HCT116 (cell line): ENCODE measurements at regions not wholly inside any gene's neighbourhood (a gene's known extent, or its start where the extent isn't known, plus 50 kb on each side); places are given as distances from the start of the nearest gene placed in this dataset.

ENCODE experiments used
- ATAC-seq: fragments of 200-7000 bp; cut with Tn5 transposase; 2 replicates; pipeline ENCODE4 v1.9.1; 2020; ENCODE audit warnings: mild to moderate bottlenecking, moderate library complexity
- BruUV-seq: library from RNA; stranded (reverse); fragments of 400-500 nt; replicated peaks from 2 replicates; lab custom pipeline; 2021; lab: Mats Ljungman, UMichigan
- CTCF ChIA-PET: fragments of 300-600 bp; sonication (Branson Sonifier 250); formaldehyde crosslinking; loops from one replicate; lab custom pipeline; 2021; ENCODE audit warnings: antibody characterized with exemption; lab: Charles Lee
- POLR2A ChIA-PET: fragments of 300-600, 350-600 bp; sonication (Branson Sonifier 250); formaldehyde crosslinking; loops from one replicate; lab custom pipeline; 2021; ENCODE audit warnings: antibody characterized with exemption; lab: Charles Lee
- RAD21 ChIA-PET, 2 experiments: fragments of 300-600 bp; sonication (Branson Sonifier 250); formaldehyde crosslinking; loops; one replicate each; lab custom pipeline; 2023; ENCODE audit warnings: low total read pairs in 2 of 2; ENCODE audit not compliant: uncharacterized antibody in 2 of 2, unreplicated experiment in 2 of 2, low non-redundant PET in 1 of 2; lab: Charles Lee
- DNase-seq: peaks from one replicate; pipeline ENCODE4 v3.0.0-alpha.2; 2010; ENCODE audit warnings: low read depth, low spot score
- H2AFZ ChIP-seq: fragments of 200-600 bp; shearing (Covaris generic), sonication (generic); 2 replicates; pipeline ENCODE4 v1.6.1; 2017; ENCODE audit warnings: low read depth, mixed run types, mixed read lengths, antibody characterized with exemption, low read length; ENCODE audit not compliant: poor library complexity, severe bottlenecking
- H3K27ac ChIP-seq: 2 replicates; pipeline ENCODE4 v1.5.1; 2012; ENCODE audit warnings: low read depth, low read length
- H3K27me3 ChIP-seq: fragments of 200-600 bp; sonication (generic); 2 replicates; pipeline ENCODE4 v1.6.1; 2016; ENCODE audit warnings: mixed run types, low read length, mixed read lengths; ENCODE audit not compliant: insufficient read depth
- H3K36me3 ChIP-seq, 2 experiments: fragments of 200-500 bp in 1 of 2; fragments of 200-600 bp in 1 of 2; sonication (Bioruptor generic) in 1 of 2; sonication (generic) in 1 of 2; 2 replicates each; pipeline versions ENCODE4 v1.5.1 to v1.6.1; 2014 to 2016; ENCODE audit warnings: low read length in 2 of 2, inconsistent platforms in 1 of 2, mixed read lengths in 1 of 2, mixed run types in 1 of 2; ENCODE audit not compliant: insufficient read depth in 2 of 2, control insufficient read depth in 1 of 2
- H3K4me1 ChIP-seq, 2 experiments: fragments of 200-600 bp in 1 of 2; sonication (generic) in 1 of 2; 2 replicates each; pipeline versions ENCODE4 v1.5.1 to v1.6.1; 2012 to 2017; ENCODE audit warnings: low read length in 2 of 2, inconsistent platforms in 1 of 2, mild to moderate bottlenecking in 1 of 2, mixed read lengths in 1 of 2, mixed run types in 1 of 2, moderate library complexity in 1 of 2; ENCODE audit not compliant: insufficient read depth in 2 of 2, control insufficient read depth in 1 of 2
- H3K4me2 ChIP-seq: fragments of 200-600 bp; sonication (generic); 2 replicates; pipeline ENCODE4 v1.6.1; 2017; ENCODE audit warnings: mixed run types, low read length, mixed read lengths
- H3K4me3 ChIP-seq, 2 experiments: fragments of 200-600 bp in 1 of 2; sonication (generic) in 1 of 2; replicated peaks in 1 of 2; 2 replicates each; pipeline ENCODE4 v1.5.1; 2011 to 2016; ENCODE audit warnings: low read length in 2 of 2, control low read depth in 1 of 2, low read depth in 1 of 2, mild to moderate bottlenecking in 1 of 2, mixed read lengths in 1 of 2, mixed run types in 1 of 2
- H3K79me2 ChIP-seq: fragments of 200-600 bp; sonication (generic); 2 replicates; pipeline ENCODE4 v1.6.1; 2017; ENCODE audit warnings: mild to moderate bottlenecking, mixed run types, low read length, moderate library complexity, mixed read lengths; ENCODE audit not compliant: insufficient read depth
- H3K9ac ChIP-seq: fragments of 200-600 bp; sonication (generic); 2 replicates; pipeline ENCODE4 v1.6.1; 2016; ENCODE audit warnings: low read length, mixed read lengths
- H3K9me2 ChIP-seq: fragments of 200-600 bp; sonication (generic), shearing (Covaris generic); 2 replicates; pipeline ENCODE4 v1.6.1; 2017; ENCODE audit warnings: mixed run types, mild to moderate bottlenecking, moderate library complexity; ENCODE audit not compliant: insufficient read depth
- H3K9me3 ChIP-seq, 2 experiments: fragments of 200-500 bp in 1 of 2; fragments of 200-600 bp in 1 of 2; sonication (Bioruptor generic) in 1 of 2; sonication (generic) in 1 of 2; 2 replicates each; pipeline ENCODE4 v1.6.1; 2014 to 2017; ENCODE audit warnings: low read length in 2 of 2, mixed read lengths in 2 of 2, inconsistent platforms in 1 of 2, low read depth in 1 of 2, mild to moderate bottlenecking in 1 of 2, mixed run types in 1 of 2, moderate library complexity in 1 of 2; ENCODE audit not compliant: control insufficient read depth in 1 of 2, insufficient read depth in 1 of 2
- H4K20me1 ChIP-seq: fragments of 200-600 bp; sonication (generic), shearing (Covaris generic); 2 replicates; pipeline ENCODE4 v1.6.1; 2017; ENCODE audit warnings: mixed run types, mild to moderate bottlenecking, moderate library complexity; ENCODE audit not compliant: insufficient read depth
- CBX3 ChIP-seq: IDR thresholded peaks from 2 replicates; pipeline ENCODE4 v1.6.1; 2012; ENCODE audit warnings: low read depth
- CTCF ChIP-seq, 3 experiments: fragments of 200-600 bp in 1 of 3; sonication (generic) in 1 of 3; IDR thresholded peaks in 2 of 3; conservative IDR thresholded peaks in 1 of 3; 2 replicates each; pipeline ENCODE4 v1.5.1; 2012 to 2017; ENCODE audit warnings: low read depth in 2 of 3, low read length in 2 of 3, antibody characterized with exemption in 1 of 3, borderline replicate concordance in 1 of 3, control low read depth in 1 of 3, mild to moderate bottlenecking in 1 of 3, mixed read lengths in 1 of 3, mixed run types in 1 of 3, moderate library complexity in 1 of 3; ENCODE audit not compliant: insufficient read depth in 1 of 3
- EZH2 ChIP-seq: fragments of 200-600 bp; sonication (generic); IDR thresholded peaks from 2 replicates; pipeline ENCODE4 v1.6.1; 2017; ENCODE audit warnings: antibody characterized with exemption, mixed run types
- EZH2phosphoT487 ChIP-seq: fragments of 200-600 bp; IDR thresholded peaks from 2 replicates; pipeline ENCODE4 v1.6.1; 2018; ENCODE audit warnings: antibody characterized with exemption, borderline replicate concordance
- FOSL1 ChIP-seq: IDR thresholded peaks from 2 replicates; pipeline ENCODE4 v1.6.1; 2012; ENCODE audit warnings: low read depth
- JUND ChIP-seq: IDR thresholded peaks from 2 replicates; pipeline ENCODE4 v1.6.1; 2012
- POLR2A ChIP-seq: IDR thresholded peaks from 2 replicates; pipeline ENCODE4 v1.7.0; 2011; ENCODE audit warnings: borderline replicate concordance; ENCODE audit not compliant: insufficient read depth, insufficient read length; ENCODE audit errors: extremely low read depth
- REST ChIP-seq: IDR thresholded peaks from 2 replicates; pipeline ENCODE4 v1.6.1; 2012; ENCODE audit warnings: low read depth
- SP1 ChIP-seq: IDR thresholded peaks from 2 replicates; pipeline ENCODE4 v1.6.1; 2012; ENCODE audit warnings: low read depth
- YY1 ChIP-seq: IDR thresholded peaks from 2 replicates; pipeline ENCODE4 v1.6.1; 2011; ENCODE audit warnings: low read length, low read depth, moderate library complexity, mild to moderate bottlenecking; ENCODE audit not compliant: insufficient replicate concordance; ENCODE audit errors: extremely low read depth
- ZNF274 ChIP-seq: fragments of 200-500 bp; sonication (Bioruptor generic); IDR thresholded peaks from 2 replicates; pipeline ENCODE4 v1.6.1; 2014; ENCODE audit warnings: mild to moderate bottlenecking, low read depth, low read length, inconsistent platforms
- intact Hi-C: fragments of 100-400 bp; cut with micrococcal nuclease; formaldehyde crosslinking; loops from 2 replicates; pipeline ENCODE4 v1.10.0; 2022

- H3K9ac ChIP-seq, result no peak overlapping the region
- H3K79me2 ChIP-seq, result no peaks in the 10 kb centered on the region
- H3K4me2 ChIP-seq, result no peak overlapping the region
- RAD21 ChIA-PET, result no interaction called here
- CTCF ChIA-PET, result no interaction called here
- H4K20me1 ChIP-seq, result no peaks in the 10 kb centered on the region
- no peaks in the 10 kb centered on the region for H3K9me2 ChIP-seq
- H3K36me3 ChIP-seq, result no peaks in the 10 kb centered on the region
- no peak overlapping the region for H2AFZ ChIP-seq
- no TSS peak for BruUV-seq
- H3K27ac ChIP-seq, result no peak overlapping the region
- POLR2A ChIA-PET, result interaction anchor here (1.3 kb wide), 1 partner anchor 12 kb away, joined by 4 read pairs; no protein-coding TSS in a partner anchor
- intact Hi-C loops, result no loop called here
- H3K4me1 ChIP-seq, result peaks cover 8 to 16% of the 10 kb centered on the region in 2 experiments; a peak in 3 of 4 replicates
- no peak for ATAC-seq
- no peak overlapping the region for H3K4me3 ChIP-seq
- H3K9me3 ChIP-seq, result no peaks in the 10 kb centered on the region
- TF ChIP-seq JUND, result no peak
- no peak for TF ChIP-seq CBX3
- TF ChIP-seq POLR2A, result no peak
- TF ChIP-seq CTCF (IDR thresholded peaks at IDR 0.05 in 2 of 3, conservative IDR thresholded peaks at IDR 0.05 in 1 of 3; ENCODE audit: borderline replicate concordance in 1 of 3, insufficient read depth in 1 of 3, low read depth in 2 of 3, low read length in 2 of 3), result no peak
- TF ChIP-seq EZH2phosphoT487, result no peak
- no peak for TF ChIP-seq YY1
- no peak for TF ChIP-seq FOSL1
- TF ChIP-seq ZNF274, result no peak
- TF ChIP-seq EZH2, result no peak
- TF ChIP-seq REST, result no peak
- TF ChIP-seq SP1, result no peak
- TF ChIP-seq, all 23 proteins: peak for 0
- no peaks in the 10 kb centered on the region for H3K27me3 ChIP-seq
- no peak for DNase-seq
Measured at GRCh38 chr14:53601409-53601808, 355.2 kb downstream of the BMP4 start.
